Superior temporal gyrus (tissue), 1 donor: ENCODE measurements at regions not wholly inside any gene's neighbourhood (a gene's known extent, or its start where the extent isn't known, plus 50 kb on each side); places are given as distances from the start of the nearest gene placed in this dataset.

ENCODE experiments used
- DNase-seq: peaks from one replicate; pipeline ENCODE4 v3.0.0-alpha.2; 2016; ENCODE audit errors: extremely low spot score

DNA sequence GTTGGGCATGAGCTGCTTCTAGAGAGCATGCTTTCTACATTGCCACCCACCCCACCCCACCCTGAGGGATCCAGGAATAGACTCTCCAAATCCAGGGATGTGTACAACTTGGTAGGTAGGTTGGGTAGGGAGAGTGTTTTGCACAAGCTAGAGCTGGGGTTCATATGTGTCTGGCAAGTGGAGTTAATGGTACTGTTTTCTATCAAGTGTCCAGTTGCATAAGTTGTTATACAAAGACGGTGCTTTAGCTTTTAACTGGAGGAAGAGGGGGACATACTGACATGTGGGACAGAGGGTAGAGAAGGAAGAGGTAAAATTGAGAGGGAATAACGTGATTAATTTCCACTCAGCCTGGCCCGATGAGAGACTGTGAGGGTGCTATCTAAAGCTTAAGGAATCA, 51.0 kb upstream of the TNC start:
- DNase-seq: no peak

GRCh38 chr9:115170358-115171073, 52.6 kb upstream of the TNC start:
- DNase-seq: no peak

DNA sequence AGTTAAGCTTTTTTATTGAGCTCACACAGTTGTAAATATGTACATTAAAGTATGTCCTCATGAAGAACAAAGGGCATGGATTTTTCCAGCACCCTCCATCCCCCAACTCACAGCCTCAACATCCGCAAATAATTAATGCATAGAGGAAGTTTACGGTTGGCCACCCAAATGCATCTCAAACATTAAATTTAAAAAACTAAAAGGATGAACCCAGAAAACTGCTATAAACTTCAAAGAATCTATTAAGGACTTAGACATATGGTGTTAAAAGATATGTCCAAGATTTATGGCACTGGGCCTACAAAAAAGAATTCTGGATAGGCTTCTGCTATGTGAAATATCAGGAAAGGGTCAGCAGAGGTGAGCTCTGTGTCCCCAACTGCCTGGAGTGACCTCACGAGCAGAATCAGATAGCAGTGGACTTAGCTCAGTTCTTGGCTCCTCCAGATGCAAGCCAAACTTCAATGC, 54.0 kb upstream of the TNC start:
- DNase-seq: no peak

- DNase-seq: no peak
Observed at GRCh38 chr9:115182264-115182663, 64.3 kb upstream of the TNC start.

DNA sequence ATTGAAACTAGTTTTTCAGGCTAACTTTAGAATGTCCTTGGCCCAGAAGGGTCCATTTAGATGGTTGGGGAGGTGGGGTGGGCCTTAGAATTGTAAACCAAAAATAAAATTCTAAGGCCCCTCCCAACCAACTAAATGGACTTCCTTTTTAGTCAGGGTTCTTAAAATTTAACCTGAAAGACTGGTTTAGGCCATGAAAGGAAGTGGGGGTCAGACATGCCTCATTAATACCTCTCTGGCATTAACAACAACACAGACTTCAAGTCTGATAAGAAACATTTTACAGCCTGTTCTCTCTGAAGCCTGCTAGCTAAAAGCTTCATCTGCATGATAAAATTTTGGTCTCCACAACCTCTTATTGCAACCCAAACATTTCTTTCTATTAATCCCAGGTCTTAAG, 65.5 kb upstream of the TNC start:
- no peak for DNase-seq

GRCh38 chr9:115189686-115190085, 71.7 kb upstream of the TNC start:
- no peak for DNase-seq

DNA sequence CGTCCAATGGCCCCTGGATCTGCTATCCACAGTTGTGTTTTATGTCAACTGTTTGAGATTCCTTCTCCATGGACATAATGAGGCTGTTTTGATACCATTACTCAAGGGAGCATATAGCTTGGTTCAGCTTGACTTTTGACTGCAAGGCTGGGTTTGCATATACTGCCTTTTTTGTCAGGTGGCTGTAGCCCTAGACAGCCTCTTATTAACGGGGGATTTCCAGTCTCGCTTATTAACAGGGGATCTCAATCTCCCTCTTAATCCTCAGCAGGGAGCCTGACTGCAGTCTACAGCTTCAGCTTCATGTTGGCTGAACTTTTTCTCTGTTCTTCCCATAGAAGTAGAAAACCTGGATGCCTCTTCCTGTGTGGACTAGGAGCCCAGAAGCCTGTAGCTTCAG, 73.7 kb upstream of the TNC start:
- no peak for DNase-seq

- DNase-seq: no peak
Observed at GRCh38 chr9:115192280-115192679, 74.3 kb upstream of the TNC start.

GRCh38 chr9:115192835-115193525, 75.0 kb upstream of the TNC start:
- no peak for DNase-seq

DNA sequence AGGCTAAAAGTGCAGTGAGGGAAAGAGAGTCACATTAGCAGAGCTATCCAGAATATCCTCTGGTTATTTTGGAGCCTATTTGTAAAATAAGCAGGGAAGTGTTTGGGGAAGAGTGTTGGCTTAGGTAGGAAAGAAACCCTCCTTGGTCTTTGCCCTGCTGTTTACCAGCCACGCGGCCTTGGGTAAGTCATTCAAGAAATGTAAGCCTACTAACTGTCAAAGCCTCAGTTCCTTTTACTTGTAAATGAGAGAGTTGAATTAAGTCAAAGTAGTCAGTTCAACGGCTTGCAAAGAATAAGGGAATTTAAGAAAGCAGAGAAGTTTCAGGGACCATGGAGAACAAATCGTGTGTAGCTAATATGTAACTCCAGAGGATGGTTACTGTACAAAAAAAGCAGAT, 75.8 kb upstream of the TNC start:
- DNase-seq: no peak

GRCh38 chr9:115194216-115194615, 76.3 kb upstream of the TNC start:
- no peak for DNase-seq

DNA sequence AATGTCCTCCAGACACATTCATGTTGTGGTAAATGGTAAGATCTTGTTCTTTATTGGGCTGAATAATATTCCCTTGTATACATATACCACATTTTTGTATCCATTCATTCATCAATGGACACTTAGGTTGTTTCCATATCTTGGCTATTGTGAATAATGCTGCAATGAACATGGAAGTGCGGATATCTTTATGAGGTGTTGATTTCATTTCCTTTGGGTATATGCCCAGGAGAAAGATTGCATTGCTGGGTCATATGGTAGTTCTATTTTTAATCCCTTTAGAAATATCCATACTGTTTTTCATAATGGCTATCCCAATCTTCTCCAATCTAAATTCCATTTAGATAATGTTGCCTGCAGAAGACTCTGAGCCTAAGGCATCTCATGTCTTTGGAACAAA, 78.0 kb upstream of the TNC start:
- DNase-seq: no peak

DNA sequence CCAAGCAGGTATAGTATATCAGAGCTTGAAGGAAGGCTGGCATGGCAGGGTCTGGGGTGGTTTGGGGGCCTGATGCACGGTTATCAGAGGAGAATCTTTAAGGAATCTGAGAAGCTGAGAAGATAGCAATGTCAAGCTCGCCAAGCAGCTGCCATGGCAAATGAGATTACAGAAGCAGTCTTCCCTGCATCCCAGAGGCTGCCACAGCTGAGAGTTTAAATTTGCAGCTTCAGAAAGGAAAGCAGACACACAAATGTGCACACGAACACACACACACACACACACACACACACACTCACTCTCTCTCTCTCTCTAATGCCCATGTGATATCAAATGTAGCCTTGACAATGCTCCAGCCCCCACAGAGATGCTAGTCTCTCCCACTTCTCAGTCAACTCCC, 79.0 kb upstream of the TNC start:
- DNase-seq: no peak

GRCh38 chr9:115198001-115198400, 80.0 kb upstream of the TNC start:
- DNase-seq: no peak

DNA sequence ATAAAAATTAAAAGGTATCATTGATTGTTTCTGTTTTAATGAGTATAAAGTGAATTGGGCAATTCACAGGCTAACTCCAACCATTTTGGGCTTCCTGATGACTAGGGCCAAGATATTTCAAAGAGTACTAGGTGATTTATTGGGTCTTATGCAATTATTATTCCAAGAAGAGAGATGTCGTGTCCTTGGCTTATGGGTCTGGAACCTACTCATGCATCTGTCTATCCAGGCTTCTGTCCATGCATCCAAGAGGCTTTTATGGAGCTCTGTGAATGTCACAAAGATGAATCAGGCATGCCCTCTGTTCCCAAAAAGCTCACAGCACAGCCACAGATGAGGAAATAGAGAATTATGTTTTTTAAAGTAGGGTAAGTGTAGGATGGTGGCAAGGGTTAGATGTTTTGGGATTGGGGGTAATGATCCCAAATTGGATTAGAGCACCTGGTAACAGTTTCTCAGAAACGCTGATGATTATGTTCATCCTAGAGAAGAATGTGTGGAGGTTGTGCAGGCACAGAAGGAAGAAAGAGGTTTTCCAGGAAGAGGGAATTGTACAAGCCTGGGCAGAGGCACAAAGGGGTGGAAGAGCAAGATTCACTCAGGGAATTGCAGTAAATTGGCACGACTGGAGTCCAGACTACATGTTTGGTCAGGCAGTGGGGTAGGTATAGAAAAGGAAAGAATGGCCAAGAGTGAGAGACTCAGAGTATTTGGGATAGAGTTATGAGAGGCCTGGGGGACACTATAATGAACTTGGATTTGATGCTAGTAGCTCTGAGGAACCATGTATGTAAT, 83.0 kb upstream of the TNC start:
- DNase-seq: no peak

GRCh38 chr9:115202181-115202580, 84.2 kb upstream of the TNC start:
- DNase-seq: no peak

DNA sequence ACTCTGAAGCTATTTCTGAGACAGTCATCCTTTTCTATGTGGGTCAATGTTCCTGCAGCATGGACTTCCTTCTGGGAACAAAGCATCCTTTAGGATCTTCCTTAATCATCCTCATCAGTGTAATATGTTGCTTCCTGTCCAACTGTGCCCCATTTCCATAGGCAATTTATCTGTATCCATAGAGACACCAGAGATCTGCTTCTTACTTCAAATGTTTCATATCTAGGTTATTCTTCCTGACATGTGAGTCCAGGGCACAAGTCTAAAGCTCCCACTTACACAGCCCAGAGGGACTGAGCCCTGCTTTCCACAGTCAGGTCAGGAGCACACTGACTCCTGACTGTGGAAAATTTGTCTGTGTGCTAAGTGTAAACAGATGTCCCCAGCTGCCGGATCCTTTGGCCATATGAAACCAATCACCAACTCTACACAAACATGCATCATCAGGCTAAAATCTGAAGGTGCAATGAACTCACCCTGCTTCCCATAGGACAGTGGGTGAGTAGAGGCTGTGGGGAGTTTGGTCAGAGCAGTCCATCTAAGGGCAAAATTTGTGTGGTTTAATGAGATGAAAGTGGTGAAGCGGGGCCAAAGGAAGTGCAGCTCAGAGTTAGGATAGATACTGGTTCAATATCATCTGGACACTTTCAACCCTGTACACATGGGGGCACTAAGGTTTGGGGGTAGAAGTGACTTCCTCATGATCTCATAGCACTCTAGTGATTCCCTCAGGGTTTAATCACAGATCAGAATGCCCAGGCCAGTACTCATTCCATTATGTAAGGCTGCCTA, 85.2 kb upstream of the TNC start:
- no peak for DNase-seq

DNA sequence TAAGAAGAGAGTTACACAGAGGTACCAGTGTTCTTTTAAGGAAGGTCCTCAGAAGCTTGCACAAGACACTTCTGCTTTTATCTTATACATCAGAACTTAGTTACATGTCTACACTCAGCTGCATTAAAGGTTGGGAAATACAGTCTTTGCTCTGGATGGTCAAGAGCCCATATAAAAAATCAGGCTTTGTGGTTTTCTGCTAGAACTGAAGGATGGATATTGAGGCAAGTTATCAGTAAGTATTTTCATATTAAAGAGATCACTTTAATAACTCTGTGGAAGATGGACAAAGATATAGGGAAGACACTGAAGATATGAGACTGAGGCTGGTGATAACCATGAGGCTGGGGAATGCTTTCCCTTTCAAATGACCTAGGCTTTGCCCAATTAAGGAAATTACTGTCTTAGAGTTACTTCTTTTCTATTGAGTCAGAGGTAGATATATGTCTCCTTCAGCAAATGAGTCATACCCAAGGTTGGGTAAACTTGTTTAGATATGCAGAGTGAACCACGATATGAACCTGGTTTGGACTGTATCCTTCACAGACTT, 87.0 kb upstream of the TNC start:
- DNase-seq: no peak

DNA sequence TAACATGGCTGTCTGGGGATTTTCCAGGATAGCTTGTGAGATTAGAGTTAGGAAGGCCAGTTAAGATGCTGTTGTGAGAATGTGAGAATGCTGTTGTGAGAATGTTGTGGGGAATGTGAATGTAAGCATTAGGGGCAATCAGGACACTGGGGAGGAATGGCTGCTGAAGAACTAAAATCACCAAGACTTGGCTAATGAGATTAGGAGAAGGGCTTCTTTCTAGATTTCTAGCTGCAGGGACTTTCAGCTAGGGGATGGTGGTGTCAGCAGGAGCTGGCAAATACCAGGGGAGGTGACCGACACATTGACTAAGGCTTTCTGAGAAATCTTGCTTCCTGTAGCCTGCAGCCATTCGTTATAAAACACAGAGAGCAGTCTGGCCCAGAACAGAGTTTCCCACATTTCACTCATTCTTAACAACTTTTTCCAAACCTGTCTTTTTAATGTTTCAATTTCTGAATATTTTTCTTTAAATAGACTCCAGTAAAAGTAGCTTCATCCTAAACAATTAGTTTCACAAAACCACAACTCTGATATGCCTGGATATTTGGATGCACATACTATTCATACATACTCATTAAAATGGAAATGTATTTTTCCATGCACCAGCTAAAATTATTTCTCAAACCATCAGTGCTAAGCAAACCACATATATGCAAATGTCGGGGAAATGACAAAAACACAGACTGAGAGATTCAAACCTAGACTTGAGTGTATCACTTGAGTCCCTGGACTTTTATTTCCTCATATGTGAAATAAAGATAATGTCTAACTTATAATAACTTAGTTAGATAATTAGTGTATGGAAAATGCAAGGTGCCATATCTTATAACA, 89.3 kb upstream of the TNC start:
- no peak for DNase-seq

GRCh38 chr9:115208501-115208900, 90.5 kb upstream of the TNC start:
- no peak for DNase-seq
